K562 (cell line): ENCODE measurements at regions not wholly inside any gene's neighbourhood (a gene's known extent, or its start where the extent isn't known, plus 50 kb on each side); places are given as distances from the start of the nearest gene placed in this dataset.

Experiments used
- HSF4 ChIP-seq: fragments of 250-450 bp; sonication (Bioruptor Pico); IDR thresholded peaks from 2 replicates; pipeline ENCODE4 v2.1.2; 2022; ENCODE audit warnings: mild to moderate bottlenecking, moderate library complexity, borderline replicate concordance
- POLR2AphosphoS5 ChIP-seq: IDR thresholded peaks from 2 replicates; pipeline ENCODE4 v1.6.1; 2011; ENCODE audit warnings: mild to moderate bottlenecking, low read depth, low read length, moderate library complexity; ENCODE audit not compliant: control insufficient read depth, insufficient read depth
- SNRNP70 ChIP-seq: fragments of 200-400 bp; formaldehyde crosslinking; optimal IDR thresholded peaks from 2 replicates; pipeline ENCODE3; 2017; ENCODE audit warnings: low read depth, low read length

- TF ChIP-seq SNRNP70 (no peak), POLR2AphosphoS5 (no peak), HSF4 (CRISPR knock-in tag) (no peak)
Observed at GRCh38 chr17:13917634-13918033, 151.7 kb upstream of the COX10 start.
